ENCODE measurements at regions not wholly inside any gene's neighbourhood (a gene's known extent, or its start where the extent isn't known, plus 50 kb on each side); places are given as distances from the start of the nearest gene placed in this dataset.

DNA sequence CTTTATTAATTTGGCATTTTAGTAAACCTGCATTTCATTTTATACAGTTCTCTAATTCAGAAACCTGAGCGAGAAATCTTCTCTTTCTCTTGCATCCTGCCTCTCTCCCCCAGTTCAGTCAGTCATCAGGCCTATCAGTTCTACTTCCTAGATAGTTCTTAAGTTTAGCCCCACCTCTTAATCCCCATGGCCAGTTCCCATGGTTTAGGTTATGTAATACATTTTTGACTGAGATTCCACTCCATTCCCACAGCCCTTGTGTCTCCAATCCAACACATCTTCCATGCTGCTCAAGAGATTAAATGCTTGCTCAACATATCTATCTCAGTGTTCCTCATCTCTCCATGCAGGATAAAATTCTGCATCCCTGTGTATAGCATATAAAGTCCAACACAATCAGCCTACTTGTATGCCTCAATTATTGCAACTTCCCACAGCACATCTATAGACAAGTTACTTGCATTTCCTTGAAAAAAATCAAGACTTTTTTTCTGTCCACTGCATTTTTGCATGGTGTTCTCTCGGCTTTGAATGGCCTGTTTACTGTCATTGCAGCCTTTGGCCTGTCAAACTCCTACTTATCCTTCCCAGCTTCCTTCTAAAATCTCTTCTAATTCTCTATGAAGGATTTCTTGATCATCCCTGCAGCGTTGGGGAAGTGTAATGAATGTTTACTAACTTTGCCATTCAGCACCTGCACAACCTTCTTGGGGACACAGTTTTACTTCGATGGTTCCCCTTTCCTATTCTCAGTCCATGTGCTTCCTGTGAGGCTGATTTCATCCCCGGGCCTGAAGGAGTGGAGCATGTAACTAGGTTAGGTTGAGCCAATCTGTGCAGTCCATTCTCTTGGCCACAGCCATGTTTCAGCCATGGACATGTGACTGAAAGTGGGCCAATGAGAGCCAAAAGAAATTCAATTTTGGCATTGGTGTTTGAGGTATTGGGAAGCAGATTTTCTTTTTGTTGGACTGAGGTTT, 80.8 kb downstream of the DACT1 start:
- TF ChIP-seq POLR2A (IDR thresholded peaks at IDR 0.05; ENCODE audit: low read depth, low read length) (no peak), TAF1 (IDR thresholded peaks at IDR 0.05; ENCODE audit: borderline replicate concordance, low read depth, low read length) (no peak), POLR2AphosphoS5 (IDR thresholded peaks at IDR 0.05; ENCODE audit: low read depth, low read length) (no peak)
